GM13976 (cell line): ENCODE measurements at regions not wholly inside any gene's neighbourhood (a gene's known extent, or its start where the extent isn't known, plus 50 kb on each side); places are given as distances from the start of the nearest gene placed in this dataset.

ENCODE experiments used
- DNase-seq: peaks from one replicate; pipeline ENCODE4 v3.0.0; 2012; ENCODE audit warnings: low spot score
- CTCF ChIP-seq: IDR thresholded peaks from 2 replicates; pipeline ENCODE4 v1.5.1; 2012; ENCODE audit warnings: borderline replicate concordance, mild to moderate bottlenecking; ENCODE audit not compliant: insufficient read depth; ENCODE audit errors: extremely low read depth, missing control alignments, control extremely low read depth
- in situ Hi-C: fragments of 300-500 bp; cut with MboI; formaldehyde crosslinking; loops from one replicate; pipeline ENCODE4 v1.12.0; 2022; ENCODE audit warnings: low sequenced_read_pairs, mixed read lengths, inconsistent platforms; ENCODE audit not compliant: unreplicated experiment

- no peak for DNase-seq
- TF ChIP-seq CTCF = no peak
- in situ Hi-C loops = no loop called here
These were observed 129.1 kb upstream of the PPP1R3A start for GRCh38 chr7:114047889-114048288.

- in situ Hi-C loops = no loop called here
- DNase-seq = no peak
- TF ChIP-seq CTCF = no peak
These were observed 114.7 kb upstream of the PPP1R3A start for GRCh38 chr7:114033475-114033874.

GRCh38 chr7:114026486-114027089 is 107.8 kb upstream of the PPP1R3A start:
- in situ Hi-C loops = no loop called here
- peak; percentile 47 for TF ChIP-seq CTCF
- peak; percentile 29 for DNase-seq

GRCh38 chr7:114021135-114021534 is 102.3 kb upstream of the PPP1R3A start:
- no peak for TF ChIP-seq CTCF
- no peak for DNase-seq
- in situ Hi-C loops = no loop called here

GRCh38 chr7:114008696-114009095 is 89.9 kb upstream of the PPP1R3A start:
- DNase-seq = no peak
- in situ Hi-C loops = no loop called here
- TF ChIP-seq CTCF = no peak

- no peak for TF ChIP-seq CTCF
- DNase-seq = no peak
- in situ Hi-C loops = no loop called here
These were observed 88.6 kb upstream of the PPP1R3A start for GRCh38 chr7:114007386-114007785.
